K562 (cell line): ENCODE measurements at regions not wholly inside any gene's neighbourhood (a gene's known extent, or its start where the extent isn't known, plus 50 kb on each side); places are given as distances from the start of the nearest gene placed in this dataset.

ENCODE experiments used
- L3MBTL2 ChIP-seq: fragments of 450-650 bp; IDR thresholded peaks from 2 replicates; pipeline ENCODE4 v1.6.1; 2016; ENCODE audit warnings: mild to moderate bottlenecking, moderate library complexity
- NFE2 ChIP-seq: IDR thresholded peaks from 2 replicates; pipeline ENCODE4 v1.6.1; 2014; ENCODE audit warnings: antibody characterized with exemption, low read depth
- POLR2A ChIP-seq: fragments of 450-650 bp; conservative IDR thresholded peaks from 2 replicates; pipeline ENCODE4 v1.6.1; 2016

DNA sequence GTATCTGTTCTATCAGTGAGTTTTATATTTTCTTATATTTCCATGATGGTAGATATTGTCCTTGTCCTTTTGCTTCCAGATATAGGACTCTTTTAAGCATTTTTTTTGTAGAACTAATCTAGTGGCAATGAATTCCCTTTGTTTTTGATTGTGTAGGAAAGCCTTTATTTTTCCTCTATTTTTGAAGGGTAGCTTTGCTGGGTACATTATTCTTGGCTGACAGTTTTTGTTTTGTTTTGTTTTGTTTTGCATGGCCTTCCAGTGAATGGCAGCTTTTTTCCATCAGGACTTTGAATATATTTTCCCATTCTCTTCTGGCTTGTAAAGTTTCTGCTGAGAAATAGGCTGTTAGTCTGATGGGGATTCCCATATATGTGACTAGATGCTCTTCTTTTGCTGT lies 70.2 kb upstream of the MUCL1 start:
- TF ChIP-seq NFE2: no peak
- no peak for TF ChIP-seq L3MBTL2
- TF ChIP-seq POLR2A: no peak
